ENCODE measurements at regions not wholly inside any gene's neighbourhood (a gene's known extent, or its start where the extent isn't known, plus 50 kb on each side); places are given as distances from the start of the nearest gene placed in this dataset.

- Mint-ChIP-seq H3K9me3 (no peaks in the 10 kb centered on the region), H3K27me3 (no peaks in the 10 kb centered on the region), H3K4me1 (no peaks in the 10 kb centered on the region), H3K36me3 (ENCODE audit: low read depth) (no peaks in the 10 kb centered on the region), H3K4me3 (no peak overlapping the region), H3K27ac (no peak overlapping the region)
- CTCF ChIA-PET: no interaction called here
- DNase-seq: no peak
- POLR2A ChIA-PET: no interaction called here
These were observed 563.6 kb upstream of the PKDCC start for GRCh38 chr2:41483982-41484857.

- no peak for DNase-seq
- POLR2A ChIA-PET: no interaction called here
- Mint-ChIP-seq H3K27me3 (no peaks in the 10 kb centered on the region), H3K27ac (no peak overlapping the region), H3K36me3 (ENCODE audit: low read depth) (no peaks in the 10 kb centered on the region), H3K4me1 (no peaks in the 10 kb centered on the region), H3K9me3 (no peaks in the 10 kb centered on the region), H3K4me3 (no peak overlapping the region)
- CTCF ChIA-PET: no interaction called here
These were observed 563.0 kb upstream of the PKDCC start for GRCh38 chr2:41484858-41485234.

GRCh38 chr2:41486948-41487347 is 560.9 kb upstream of the PKDCC start:
- H3K4me3 Mint-ChIP-seq: no peak overlapping the region
- ChIA-PET POLR2A (no interaction called here), CTCF (no interaction called here)
- no peaks in the 10 kb centered on the region for H3K4me1 Mint-ChIP-seq
- H3K27ac Mint-ChIP-seq: no peak overlapping the region
- DNase-seq: no peak
- H3K9me3 Mint-ChIP-seq: no peaks in the 10 kb centered on the region
- H3K27me3 Mint-ChIP-seq: no peaks in the 10 kb centered on the region
- no peaks in the 10 kb centered on the region for H3K36me3 Mint-ChIP-seq (ENCODE audit: low read depth)

- Mint-ChIP-seq H3K4me1 (no peaks in the 10 kb centered on the region), H3K9me3 (peaks cover 8% of the 10 kb centered on the region), H3K27ac (no peak overlapping the region), H3K4me3 (no peak overlapping the region), H3K27me3 (no peaks in the 10 kb centered on the region), H3K36me3 (ENCODE audit: low read depth) (no peaks in the 10 kb centered on the region)
- DNase-seq: no peak
- CTCF ChIA-PET: no interaction called here
- POLR2A ChIA-PET: no interaction called here
These were observed 558.9 kb upstream of the PKDCC start for GRCh38 chr2:41488888-41489287.

DNA sequence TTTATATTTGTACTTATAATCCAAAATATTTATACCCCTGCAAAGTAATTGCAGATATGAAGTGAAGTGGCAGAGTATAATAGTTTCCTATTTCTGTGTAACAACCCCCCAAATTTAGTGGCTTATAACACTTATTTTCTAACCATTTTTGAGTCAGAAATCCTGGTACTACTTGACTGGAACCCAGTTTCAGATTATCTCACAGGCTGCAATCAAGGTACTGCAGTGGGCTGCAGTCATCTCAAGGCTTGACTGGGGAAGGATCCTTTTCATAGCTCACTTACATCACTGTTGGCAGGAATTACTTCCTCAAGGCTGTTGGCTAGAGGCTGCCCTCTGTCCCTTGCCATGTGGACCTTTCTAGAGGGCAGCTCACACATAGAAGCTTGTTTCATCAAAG is 558.2 kb upstream of the PKDCC start:
- Mint-ChIP-seq H3K27ac (no peak overlapping the region), H3K4me3 (no peak overlapping the region), H3K4me1 (no peaks in the 10 kb centered on the region), H3K9me3 (peaks cover 14% of the 10 kb centered on the region), H3K27me3 (no peaks in the 10 kb centered on the region), H3K36me3 (ENCODE audit: low read depth) (no peaks in the 10 kb centered on the region)
- ChIA-PET POLR2A (no interaction called here), CTCF (no interaction called here)
- no peak for DNase-seq

- Mint-ChIP-seq H3K4me1 (no peaks in the 10 kb centered on the region), H3K9me3 (peaks cover 39% of the 10 kb centered on the region), H3K27me3 (no peaks in the 10 kb centered on the region), H3K36me3 (ENCODE audit: low read depth) (no peaks in the 10 kb centered on the region), H3K27ac (no peak overlapping the region), H3K4me3 (no peak overlapping the region)
- ChIA-PET CTCF (no interaction called here), POLR2A (no interaction called here)
- DNase-seq: no peak
These were observed 552.8 kb upstream of the PKDCC start for GRCh38 chr2:41495050-41495449.

DNA sequence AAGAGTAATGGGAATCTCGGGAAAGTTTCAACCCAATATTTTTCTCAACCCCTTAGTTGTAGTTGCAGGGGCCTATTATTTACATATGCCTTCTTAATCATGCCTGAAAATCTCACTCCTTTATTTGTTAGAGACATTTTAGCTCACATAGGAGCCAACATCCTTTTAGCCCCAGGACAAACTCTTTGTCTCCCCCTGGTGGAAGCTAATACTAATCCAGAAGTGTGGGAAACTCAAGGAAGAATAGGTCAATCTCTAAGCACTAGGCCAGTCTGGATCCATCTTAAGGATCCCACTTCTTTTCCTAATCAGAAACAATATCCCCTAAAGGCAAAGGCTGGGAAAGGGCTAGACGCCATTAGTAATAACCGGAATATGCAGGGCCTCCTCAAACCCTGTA is 550.9 kb upstream of the PKDCC start:
- DNase-seq: no peak
- CTCF ChIA-PET: no interaction called here
- Mint-ChIP-seq H3K36me3 (ENCODE audit: low read depth) (no peaks in the 10 kb centered on the region), H3K4me1 (no peaks in the 10 kb centered on the region), H3K9me3 (peaks cover 47% of the 10 kb centered on the region), H3K4me3 (no peak overlapping the region), H3K27me3 (no peaks in the 10 kb centered on the region), H3K27ac (no peak overlapping the region)
- POLR2A ChIA-PET: no interaction called here

GRCh38 chr2:41498781-41499180 is 549.0 kb upstream of the PKDCC start:
- Mint-ChIP-seq H3K27me3 (no peaks in the 10 kb centered on the region), H3K9me3 (peaks cover 41% of the 10 kb centered on the region), H3K36me3 (ENCODE audit: low read depth) (no peaks in the 10 kb centered on the region), H3K4me1 (no peaks in the 10 kb centered on the region), H3K27ac (no peak overlapping the region), H3K4me3 (no peak overlapping the region)
- ChIA-PET CTCF (no interaction called here), POLR2A (no interaction called here)
- no peak for DNase-seq

GRCh38 chr2:41500895-41501294 is 546.9 kb upstream of the PKDCC start:
- ChIA-PET POLR2A (no interaction called here), CTCF (no interaction called here)
- H3K27me3 Mint-ChIP-seq: no peaks in the 10 kb centered on the region
- peaks cover 21% of the 10 kb centered on the region for H3K9me3 Mint-ChIP-seq
- H3K36me3 Mint-ChIP-seq (ENCODE audit: low read depth): no peaks in the 10 kb centered on the region
- H3K4me1 Mint-ChIP-seq: no peaks in the 10 kb centered on the region
- no peak overlapping the region for H3K27ac Mint-ChIP-seq
- no peak overlapping the region for H3K4me3 Mint-ChIP-seq
- no peak for DNase-seq

DNA sequence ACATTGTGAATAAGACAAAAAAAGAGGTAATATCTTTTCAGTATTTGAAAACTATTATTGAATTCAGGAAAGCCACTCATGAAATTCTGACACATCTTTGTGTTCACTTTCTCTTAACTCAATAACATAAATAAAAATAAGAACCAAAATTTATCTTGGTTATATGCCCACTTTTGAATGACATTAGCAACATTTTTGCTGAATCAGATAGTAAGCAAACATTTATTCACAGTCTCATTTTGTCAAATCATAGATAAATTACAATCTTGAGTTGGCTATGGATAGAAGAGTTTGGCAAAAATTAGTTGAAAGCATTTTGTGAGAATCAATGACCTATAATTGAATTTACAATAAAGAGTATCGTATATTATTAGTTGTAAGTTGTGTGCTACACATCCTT is 545.1 kb upstream of the PKDCC start:
- Mint-ChIP-seq H3K4me1 (no peaks in the 10 kb centered on the region), H3K9me3 (peaks cover 15% of the 10 kb centered on the region), H3K27ac (no peak overlapping the region), H3K4me3 (no peak overlapping the region), H3K27me3 (no peaks in the 10 kb centered on the region), H3K36me3 (ENCODE audit: low read depth) (no peaks in the 10 kb centered on the region)
- ChIA-PET CTCF (no interaction called here), POLR2A (no interaction called here)
- no peak for DNase-seq

DNA sequence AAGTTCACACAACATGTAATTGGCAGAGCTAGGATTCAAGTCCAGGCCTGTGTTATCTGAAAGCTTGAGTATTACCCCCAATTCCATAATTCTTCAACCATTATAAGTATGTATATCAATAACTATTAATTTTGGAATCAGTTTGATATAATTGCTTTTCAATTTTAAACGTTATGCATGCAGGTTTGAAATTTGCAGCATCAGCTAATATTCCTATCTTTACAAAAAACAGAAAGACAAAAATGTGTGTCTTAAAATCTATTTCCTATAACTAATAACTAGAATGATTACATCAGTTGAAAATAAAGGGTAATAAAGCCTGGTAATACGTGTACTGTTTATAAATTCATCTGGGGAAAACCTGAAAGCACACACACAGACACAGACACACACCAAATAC is 543.3 kb upstream of the PKDCC start:
- Mint-ChIP-seq H3K27me3 (no peaks in the 10 kb centered on the region), H3K4me3 (no peak overlapping the region), H3K36me3 (ENCODE audit: low read depth) (no peaks in the 10 kb centered on the region), H3K27ac (no peak overlapping the region), H3K9me3 (peaks cover 10% of the 10 kb centered on the region), H3K4me1 (no peaks in the 10 kb centered on the region)
- ChIA-PET CTCF (no interaction called here), POLR2A (no interaction called here)
- DNase-seq: no peak

DNA sequence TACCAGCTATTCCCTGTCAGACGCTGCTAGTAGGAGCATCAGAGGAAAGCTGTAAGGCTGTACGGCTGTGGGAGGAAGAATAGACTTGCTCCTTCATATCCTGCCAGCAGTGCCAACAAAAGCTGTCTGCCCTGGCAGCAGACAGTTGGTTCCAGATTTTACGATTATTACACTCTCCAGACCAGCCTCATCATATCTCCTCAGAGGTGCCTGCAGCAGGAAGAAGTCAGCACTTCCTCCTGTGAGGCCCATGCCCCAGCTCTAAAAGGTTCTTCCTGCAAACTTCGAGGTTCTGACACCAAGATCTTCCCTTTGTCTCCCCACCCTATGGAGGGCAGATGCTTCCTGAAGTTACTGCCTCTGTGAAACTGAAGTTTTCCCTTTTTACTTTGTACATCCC is 537.7 kb upstream of the PKDCC start:
- H3K36me3 Mint-ChIP-seq (ENCODE audit: low read depth): no peaks in the 10 kb centered on the region
- ChIA-PET POLR2A (no interaction called here), CTCF (no interaction called here)
- H3K4me3 Mint-ChIP-seq: no peak overlapping the region
- H3K9me3 Mint-ChIP-seq: no peaks in the 10 kb centered on the region
- DNase-seq: no peak
- no peak overlapping the region for H3K27ac Mint-ChIP-seq
- H3K27me3 Mint-ChIP-seq: no peaks in the 10 kb centered on the region
- no peaks in the 10 kb centered on the region for H3K4me1 Mint-ChIP-seq

DNA sequence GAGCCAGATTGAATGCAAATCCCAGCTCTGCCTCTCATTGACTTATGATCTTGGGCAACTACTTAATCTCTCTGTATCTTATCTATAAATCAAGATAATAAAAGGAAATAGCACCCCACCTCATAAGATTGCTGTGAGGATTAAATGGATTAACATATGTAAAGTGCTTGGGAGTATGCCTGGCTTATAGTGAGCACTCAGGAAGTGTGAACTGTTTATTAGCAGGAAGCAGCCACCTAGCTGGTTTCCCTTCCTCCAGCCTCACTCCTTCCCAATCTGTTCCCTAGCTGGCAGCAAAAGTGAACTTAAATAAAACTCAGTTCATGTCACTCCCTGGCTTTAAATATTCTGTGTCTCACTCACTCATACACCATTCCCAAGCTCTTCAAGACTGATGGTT is 526.6 kb upstream of the PKDCC start:
- H3K9me3 Mint-ChIP-seq: no peaks in the 10 kb centered on the region

GRCh38 chr2:41527525-41528323 is 520.1 kb upstream of the PKDCC start:
- Mint-ChIP-seq H3K27me3 (no peaks in the 10 kb centered on the region), H3K27ac (no peak overlapping the region), H3K9me3 (peaks cover 7% of the 10 kb centered on the region), H3K4me3 (no peak overlapping the region), H3K36me3 (ENCODE audit: low read depth) (no peaks in the 10 kb centered on the region), H3K4me1 (no peaks in the 10 kb centered on the region)
- no peak for DNase-seq
- POLR2A ChIA-PET: no interaction called here
- CTCF ChIA-PET: no interaction called here

More for the DNA sequence above, 526.6 kb upstream of the PKDCC start:
- no peak overlapping the region for H3K27ac Mint-ChIP-seq
- ChIA-PET POLR2A (no interaction called here), CTCF (no interaction called here)
- no peak overlapping the region for H3K4me3 Mint-ChIP-seq
- DNase-seq: no peak
- H3K36me3 Mint-ChIP-seq (ENCODE audit: low read depth): no peaks in the 10 kb centered on the region
- H3K27me3 Mint-ChIP-seq: no peaks in the 10 kb centered on the region
- H3K4me1 Mint-ChIP-seq: no peaks in the 10 kb centered on the region
